Transverse colon (tissue), 4 donors: ENCODE measurements at regions not wholly inside any gene's neighbourhood (a gene's known extent, or its start where the extent isn't known, plus 50 kb on each side); places are given as distances from the start of the nearest gene placed in this dataset.

ENCODE experiments used
- DNase-seq: peaks from one replicate; pipeline ENCODE4 v3.0.0-alpha.2; 2019
- H3K27ac ChIP-seq, 4 donors: fragments of 200-600 bp; sonication (generic); 2 replicates each; pipeline ENCODE4 v1.5.1; 2016 to 2018; ENCODE audit warnings: inconsistent platforms in 4 of 4
- H3K27me3 ChIP-seq: fragments of 200-600 bp; sonication (generic); 2 replicates; pipeline ENCODE4 v1.5.1; 2017; ENCODE audit warnings: inconsistent platforms
- H3K36me3 ChIP-seq, 4 donors: fragments of 200-600 bp; sonication (generic); 2 replicates each; pipeline ENCODE4 v1.5.1; 2017 to 2019; ENCODE audit warnings: inconsistent platforms in 4 of 4
- H3K4me1 ChIP-seq, 4 donors: fragments of 200-600 bp; sonication (generic); 2 replicates each; pipeline ENCODE4 v1.5.1; 2017 to 2020; ENCODE audit warnings: inconsistent platforms in 4 of 4
- H3K4me3 ChIP-seq, 4 donors: fragments of 200-600 bp; sonication (generic); 1 replicate in 1 of 4; 2 replicates in 3 of 4; pipeline versions ENCODE4 v1.5.1 to v1.6.1; 2017 to 2019; ENCODE audit warnings: inconsistent platforms in 4 of 4
- H3K9me3 ChIP-seq, 2 donors: fragments of 200-600 bp; sonication (generic); 2 replicates each; pipeline ENCODE4 v1.5.1; 2017 to 2019; ENCODE audit warnings: inconsistent platforms in 2 of 2
- CTCF ChIP-seq, 5 experiments: fragments of 200-600 bp in 3 of 5; fragments of 450-650 bp in 2 of 5; sonication (generic) in 3 of 5; IDR thresholded peaks; 1 replicate in 2 of 5; 2 replicates in 3 of 5; pipeline ENCODE4 v1.5.1; 2016 to 2017; ENCODE audit warnings: antibody characterized with exemption in 5 of 5, inconsistent platforms in 3 of 5, mild to moderate bottlenecking in 2 of 5, moderate library complexity in 1 of 5
- EP300 ChIP-seq: sonication (generic); formaldehyde crosslinking; IDR thresholded peaks from one replicate; pipeline ENCODE4 v1.6.1; 2017; ENCODE audit warnings: antibody characterized with exemption, low read depth
- POLR2A ChIP-seq: fragments of 450-650 bp; IDR thresholded peaks from one replicate; pipeline ENCODE4 v1.6.1; 2016; ENCODE audit warnings: antibody characterized with exemption, mild to moderate bottlenecking, moderate library complexity
- POLR2AphosphoS5 ChIP-seq, 3 donors: sonication (generic); formaldehyde crosslinking; IDR thresholded peaks; one replicate each; pipeline ENCODE4 v1.6.1; 2016; ENCODE audit warnings: antibody characterized with exemption in 3 of 3
- WGBS, 2 donors: methylation state at CpG; one replicate each; pipeline ENCODE4 v1.1.5; 2018; ENCODE audit warnings: low coverage in 1 of 2; 5-methylcytosine and 5-hydroxymethylcytosine counted together
- in situ Hi-C, 4 donors: fragments of 200-750 bp; cut with MboI; loops; one replicate each; pipeline versions ENCODE4 v1.15.0 to v1.15.1; 2017; ENCODE audit warnings: low sequenced_read_pairs in 3 of 4, low pct_ligation_motif_present in 1 of 4, low pct_unique_long_range_greater_than_20kb in 1 of 4
- intact Hi-C: fragments of 100-400 bp; cut with DNase I; formaldehyde crosslinking; loops from one replicate; pipeline ENCODE4 v1.15.1; 2023; ENCODE audit warnings: low total_unique reads

GRCh38 chr4:79185526-79186045, 140.3 kb downstream of the NAA11 start:
- Histone ChIP-seq H3K27me3 (no peaks in the 10 kb centered on the region), H3K36me3 (no peaks in the 10 kb centered on the region), H3K9me3 (no peaks in the 10 kb centered on the region), H3K4me3 (no peak overlapping the region), H3K4me1 (no peaks in the 10 kb centered on the region), H3K27ac (no peak overlapping the region)
- DNase-seq = no peak
- in situ Hi-C loops (no loop called here), intact Hi-C loops (no loop called here)
- 40 to 63% methylated on average over 3 of the region's 3 CpGs for WGBS, 2 donors
- TF ChIP-seq POLR2A = no peak
- TF ChIP-seq EP300 = no peak
- TF ChIP-seq CTCF (IDR thresholded peaks at IDR 0.05) = no peak
- no peak for TF ChIP-seq POLR2AphosphoS5 (IDR thresholded peaks at IDR 0.05)

GRCh38 chr4:79184476-79184875, 141.4 kb downstream of the NAA11 start:
- Histone ChIP-seq H3K4me1 (no peaks in the 10 kb centered on the region), H3K27ac (no peak overlapping the region), H3K27me3 (no peaks in the 10 kb centered on the region), H3K4me3 (no peak overlapping the region), H3K9me3 (no peaks in the 10 kb centered on the region), H3K36me3 (no peaks in the 10 kb centered on the region)
- in situ Hi-C loops = no loop called here
- no peak for DNase-seq
- WGBS, 2 donors = 46 to 65% methylated on average over 4 of the region's 4 CpGs
- TF ChIP-seq EP300 = no peak
- no peak for TF ChIP-seq POLR2AphosphoS5 (IDR thresholded peaks at IDR 0.05)
- no peak for TF ChIP-seq POLR2A
- no peak for TF ChIP-seq CTCF (IDR thresholded peaks at IDR 0.05)
- intact Hi-C loops = no loop called here

- no peak for TF ChIP-seq POLR2AphosphoS5 (IDR thresholded peaks at IDR 0.05)
- TF ChIP-seq POLR2A = no peak
- TF ChIP-seq CTCF (IDR thresholded peaks at IDR 0.05) = no peak
- no peak for TF ChIP-seq EP300
- Histone ChIP-seq H3K36me3 (no peaks in the 10 kb centered on the region), H3K4me3 (no peak overlapping the region), H3K9me3 (no peaks in the 10 kb centered on the region), H3K27me3 (no peaks in the 10 kb centered on the region), H3K27ac (no peak overlapping the region), H3K4me1 (peaks cover 0 to 5% (median 2%) of the 10 kb centered on the region in 4 donors)
- DNase-seq = no peak
- WGBS, 2 donors = 65 to 73% methylated on average over 3 of the region's 3 CpGs
- intact Hi-C loops (no loop called here), in situ Hi-C loops (no loop called here)
Measured at GRCh38 chr4:79182209-79182608, 143.7 kb downstream of the NAA11 start.

GRCh38 chr4:79181190-79181589, 144.7 kb downstream of the NAA11 start:
- Histone ChIP-seq H3K27me3 (no peaks in the 10 kb centered on the region), H3K36me3 (no peaks in the 10 kb centered on the region), H3K4me1 (peaks cover 0 to 5% (median 2%) of the 10 kb centered on the region in 4 donors), H3K4me3 (no peak overlapping the region), H3K27ac (no peak overlapping the region), H3K9me3 (no peaks in the 10 kb centered on the region)
- no peak for DNase-seq
- intact Hi-C loops = no loop called here
- no peak for TF ChIP-seq CTCF (IDR thresholded peaks at IDR 0.05)
- no peak for TF ChIP-seq EP300
- TF ChIP-seq POLR2AphosphoS5 (IDR thresholded peaks at IDR 0.05) = no peak
- in situ Hi-C loops = no loop called here
- 88 to 94% methylated on average over 3 to 7 of the region's 7 CpGs for WGBS, 2 donors
